NB4 (cell line): ENCODE measurements at regions not wholly inside any gene's neighbourhood (a gene's known extent, or its start where the extent isn't known, plus 50 kb on each side); places are given as distances from the start of the nearest gene placed in this dataset.

ENCODE experiments used
- CTCF ChIP-seq: IDR thresholded peaks from one replicate; pipeline ENCODE4 v1.5.1; 2012; ENCODE audit warnings: low read depth, low read length
- MAX ChIP-seq: IDR thresholded peaks from 2 replicates; pipeline ENCODE4 v1.6.1; 2011; ENCODE audit warnings: low read depth, low read length
- MYC ChIP-seq: IDR thresholded peaks from 2 replicates; pipeline ENCODE4 v1.6.1; 2011; ENCODE audit warnings: low read depth, low read length
- POLR2A ChIP-seq: IDR thresholded peaks from 2 replicates; pipeline ENCODE4 v1.6.1; 2011; ENCODE audit warnings: mild to moderate bottlenecking; ENCODE audit not compliant: insufficient read length; ENCODE audit errors: extremely low read depth

GRCh38 chr19:46913198-46913851 lies 52.5 kb downstream of the ARHGAP35 start:
- no peak for TF ChIP-seq POLR2A
- no peak for TF ChIP-seq CTCF
- no peak for TF ChIP-seq MYC
- TF ChIP-seq MAX = no peak
